ENCODE measurements at regions not wholly inside any gene's neighbourhood (a gene's known extent, or its start where the extent isn't known, plus 50 kb on each side); places are given as distances from the start of the nearest gene placed in this dataset.

DNA sequence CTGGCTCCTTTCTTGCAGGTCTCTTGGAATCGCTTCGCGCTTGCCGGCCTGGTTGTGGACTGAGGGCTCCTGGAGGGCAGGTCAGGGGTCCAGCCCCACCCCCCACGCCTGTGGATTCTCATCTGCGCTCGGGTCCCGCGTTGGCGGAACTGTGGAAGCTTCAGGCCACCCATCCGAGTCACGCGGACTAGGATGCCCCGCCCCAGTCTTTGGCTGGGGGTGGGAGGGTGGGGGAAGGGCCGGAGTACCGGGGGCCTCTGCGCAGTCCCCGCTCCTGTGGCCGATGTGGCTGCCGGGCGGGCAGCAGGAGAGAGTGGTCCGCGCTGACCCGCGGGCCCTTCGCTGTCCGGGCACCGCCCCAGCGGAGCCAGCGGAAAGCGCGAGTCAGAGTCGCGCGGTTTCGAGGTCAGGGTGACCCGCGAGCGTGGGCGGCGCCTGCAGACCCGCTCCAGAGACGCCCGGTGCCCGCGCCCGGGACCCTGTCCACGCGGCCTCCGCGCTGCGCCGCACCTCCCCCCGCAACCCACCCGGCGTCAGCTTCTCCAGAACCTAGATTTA is 114.2 kb downstream of the KLF13 start:
- H3K79me2 ChIP-seq (ENCODE audit: control insufficient read depth, insufficient read depth, low read length, unreplicated experiment): no peaks in the 10 kb centered on the region
- no peaks in the 10 kb centered on the region for H3K27me3 ChIP-seq (ENCODE audit: insufficient read depth, low read length)
- H3K4me3 ChIP-seq (ENCODE audit: low read depth, low read length): peak overlapping the region; percentile 79
- H3K36me3 ChIP-seq (ENCODE audit: insufficient read depth, low read length): no peaks in the 10 kb centered on the region
- peak overlapping the region; percentile 98 for H3K27ac ChIP-seq (ENCODE audit: low read depth, low read length)
- peak overlapping the region; percentile 57 for H2AFZ ChIP-seq (ENCODE audit: low read length, unreplicated experiment)
- H3K4me1 ChIP-seq (ENCODE audit: control insufficient read depth, insufficient read depth, low read length, unreplicated experiment): peaks cover 36% of the 10 kb centered on the region

DNA sequence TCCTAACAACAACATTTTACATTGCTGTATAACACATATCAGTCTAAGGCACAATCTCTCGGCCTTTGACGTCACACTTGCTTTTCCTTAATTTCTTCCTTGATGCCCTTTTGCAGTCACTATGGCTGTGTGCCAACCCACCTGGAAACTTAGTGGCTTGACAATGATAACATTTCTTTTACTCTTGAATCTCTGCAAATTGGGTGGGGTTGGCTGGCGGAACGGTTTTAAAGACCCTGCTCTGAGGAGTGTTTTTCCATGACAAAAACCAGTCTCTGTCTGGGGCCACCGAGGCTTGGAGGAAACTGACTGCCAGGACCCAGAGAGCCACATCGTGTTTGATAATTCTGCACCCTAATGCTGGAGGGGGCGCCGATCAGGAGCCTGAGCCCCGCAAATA is 115.6 kb downstream of the KLF13 start:
- H3K36me3 ChIP-seq (ENCODE audit: insufficient read depth, low read length): no peaks in the 10 kb centered on the region
- no peaks in the 10 kb centered on the region for H3K27me3 ChIP-seq (ENCODE audit: insufficient read depth, low read length)
- no peak overlapping the region for H2AFZ ChIP-seq (ENCODE audit: low read length, unreplicated experiment)
- H3K27ac ChIP-seq (ENCODE audit: low read depth, low read length): peak overlapping the region; percentile 98
- peaks cover 35% of the 10 kb centered on the region for H3K4me1 ChIP-seq (ENCODE audit: control insufficient read depth, insufficient read depth, low read length, unreplicated experiment)
- no peak overlapping the region for H3K4me3 ChIP-seq (ENCODE audit: low read depth, low read length)
- H3K79me2 ChIP-seq (ENCODE audit: control insufficient read depth, insufficient read depth, low read length, unreplicated experiment): no peaks in the 10 kb centered on the region

DNA sequence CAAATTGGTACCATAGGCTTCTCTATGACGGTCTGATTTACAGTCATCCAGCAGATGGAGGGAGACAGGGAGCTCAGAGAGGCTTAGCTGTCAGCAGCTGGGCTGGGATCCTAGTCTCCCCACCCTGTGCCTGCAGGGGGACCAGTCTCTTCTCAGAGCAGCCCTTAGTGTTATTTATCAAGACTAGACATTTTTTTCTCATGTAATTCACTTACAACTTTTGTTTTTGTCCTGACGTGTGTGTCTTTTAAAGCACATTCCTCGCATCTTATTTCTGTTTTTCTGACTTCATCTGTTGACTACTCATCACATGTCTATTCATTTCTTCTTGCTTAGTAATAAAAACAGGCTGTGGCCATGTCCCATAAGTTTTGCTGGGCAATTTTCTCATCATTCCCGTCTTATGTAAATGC is 116.1 kb downstream of the KLF13 start:
- no peak overlapping the region for H2AFZ ChIP-seq (ENCODE audit: low read length, unreplicated experiment)
- H3K27ac ChIP-seq (ENCODE audit: low read depth, low read length): peak overlapping the region; percentile 98
- no peak overlapping the region for H3K4me3 ChIP-seq (ENCODE audit: low read depth, low read length)
- H3K27me3 ChIP-seq (ENCODE audit: insufficient read depth, low read length): no peaks in the 10 kb centered on the region
- H3K79me2 ChIP-seq (ENCODE audit: control insufficient read depth, insufficient read depth, low read length, unreplicated experiment): no peaks in the 10 kb centered on the region
- H3K36me3 ChIP-seq (ENCODE audit: insufficient read depth, low read length): no peaks in the 10 kb centered on the region
- H3K4me1 ChIP-seq (ENCODE audit: control insufficient read depth, insufficient read depth, low read length, unreplicated experiment): peaks cover 35% of the 10 kb centered on the region

DNA sequence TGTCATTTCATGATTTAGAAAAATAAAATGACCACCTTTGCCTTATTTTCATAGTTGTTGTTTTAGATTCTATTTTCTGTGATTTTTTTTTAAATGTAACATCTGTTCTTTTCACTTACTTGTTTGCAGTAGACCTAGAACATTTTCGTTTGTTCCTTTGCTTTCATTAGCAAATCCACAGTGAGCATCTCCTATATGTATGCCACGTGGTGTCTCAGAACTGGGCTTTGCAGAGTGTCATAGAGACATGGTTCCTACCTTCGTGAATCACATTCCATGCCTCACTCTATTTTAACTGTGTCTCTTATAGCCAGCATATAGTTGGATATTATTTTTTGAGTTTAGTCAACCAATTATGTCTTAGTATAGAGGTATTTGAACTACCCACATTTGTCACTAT is 118.2 kb downstream of the KLF13 start:
- Histone ChIP-seq H3K27me3 (ENCODE audit: insufficient read depth, low read length) (no peaks in the 10 kb centered on the region), H3K36me3 (ENCODE audit: insufficient read depth, low read length) (no peaks in the 10 kb centered on the region), H3K4me3 (ENCODE audit: low read depth, low read length) (no peak overlapping the region), H3K79me2 (ENCODE audit: control insufficient read depth, insufficient read depth, low read length, unreplicated experiment) (no peaks in the 10 kb centered on the region), H2AFZ (ENCODE audit: low read length, unreplicated experiment) (no peak overlapping the region), H3K4me1 (ENCODE audit: control insufficient read depth, insufficient read depth, low read length, unreplicated experiment) (peaks cover 35% of the 10 kb centered on the region), H3K27ac (ENCODE audit: low read depth, low read length) (peak overlapping the region; percentile 98; the same call in 1 of the 2 replicates)

DNA sequence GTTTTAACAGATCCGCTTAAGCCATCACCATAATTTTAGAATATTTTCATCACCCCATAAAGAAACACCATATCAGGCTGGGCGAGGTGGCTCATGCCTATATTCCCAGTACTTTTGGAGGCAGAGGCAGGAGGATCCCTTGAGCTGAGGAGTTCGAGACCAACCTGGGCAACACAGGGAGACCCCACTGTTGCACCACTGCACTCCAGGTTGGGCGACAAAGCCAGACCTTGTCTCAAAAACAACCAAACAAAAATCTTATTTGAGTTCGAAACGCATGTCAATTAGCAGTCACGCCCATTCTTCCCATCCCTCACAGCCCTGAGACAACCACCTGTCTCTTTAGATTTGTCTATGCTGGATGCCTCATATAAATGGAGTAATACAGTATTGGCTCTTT is 119.9 kb downstream of the KLF13 start:
- Histone ChIP-seq H3K4me3 (ENCODE audit: low read depth, low read length) (no peak overlapping the region), H3K27me3 (ENCODE audit: insufficient read depth, low read length) (no peaks in the 10 kb centered on the region), H3K79me2 (ENCODE audit: control insufficient read depth, insufficient read depth, low read length, unreplicated experiment) (no peaks in the 10 kb centered on the region), H3K4me1 (ENCODE audit: control insufficient read depth, insufficient read depth, low read length, unreplicated experiment) (peaks cover 25% of the 10 kb centered on the region), H3K36me3 (ENCODE audit: insufficient read depth, low read length) (no peaks in the 10 kb centered on the region), H3K27ac (ENCODE audit: low read depth, low read length) (no peak overlapping the region), H2AFZ (ENCODE audit: low read length, unreplicated experiment) (no peak overlapping the region)

DNA sequence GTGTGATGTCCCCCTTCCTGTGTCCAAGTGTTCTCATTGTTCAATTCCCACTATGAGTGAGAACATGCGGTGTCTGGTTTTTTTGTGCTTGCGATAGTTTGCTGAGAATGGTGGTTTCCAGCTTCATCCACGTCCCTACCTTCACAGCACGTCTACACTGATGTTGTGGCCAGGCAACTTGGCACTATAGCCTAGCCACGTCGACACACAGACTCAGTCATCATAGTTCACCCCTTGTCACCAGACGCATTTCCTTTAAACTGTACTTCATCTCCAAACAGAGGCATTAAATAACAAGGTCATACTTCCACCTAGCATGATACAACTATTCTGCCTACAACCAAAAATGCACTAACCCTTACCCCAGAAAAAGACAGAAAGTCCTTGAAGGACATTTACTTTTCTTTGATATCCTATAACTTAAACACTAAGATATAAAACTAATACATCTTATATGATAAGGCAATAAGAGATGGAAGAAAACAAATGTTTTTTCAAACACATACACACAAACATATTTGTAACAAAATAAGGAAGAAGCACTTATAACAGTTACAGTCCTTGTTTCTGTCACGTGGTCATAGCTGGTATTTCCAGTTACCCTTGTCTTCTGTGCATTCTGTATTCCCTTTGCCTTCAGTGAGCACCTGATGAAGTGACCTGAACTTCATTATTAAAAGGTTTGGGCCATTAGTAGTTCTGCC is 121.4 kb downstream of the KLF13 start:
- no peak overlapping the region for H2AFZ ChIP-seq (ENCODE audit: low read length, unreplicated experiment)
- H3K4me1 ChIP-seq (ENCODE audit: control insufficient read depth, insufficient read depth, low read length, unreplicated experiment): peaks cover 12% of the 10 kb centered on the region
- H3K36me3 ChIP-seq (ENCODE audit: insufficient read depth, low read length): no peaks in the 10 kb centered on the region
- H3K79me2 ChIP-seq (ENCODE audit: control insufficient read depth, insufficient read depth, low read length, unreplicated experiment): no peaks in the 10 kb centered on the region
- H3K4me3 ChIP-seq (ENCODE audit: low read depth, low read length): no peak overlapping the region
- no peak overlapping the region for H3K27ac ChIP-seq (ENCODE audit: low read depth, low read length)
- no peaks in the 10 kb centered on the region for H3K27me3 ChIP-seq (ENCODE audit: insufficient read depth, low read length)

DNA sequence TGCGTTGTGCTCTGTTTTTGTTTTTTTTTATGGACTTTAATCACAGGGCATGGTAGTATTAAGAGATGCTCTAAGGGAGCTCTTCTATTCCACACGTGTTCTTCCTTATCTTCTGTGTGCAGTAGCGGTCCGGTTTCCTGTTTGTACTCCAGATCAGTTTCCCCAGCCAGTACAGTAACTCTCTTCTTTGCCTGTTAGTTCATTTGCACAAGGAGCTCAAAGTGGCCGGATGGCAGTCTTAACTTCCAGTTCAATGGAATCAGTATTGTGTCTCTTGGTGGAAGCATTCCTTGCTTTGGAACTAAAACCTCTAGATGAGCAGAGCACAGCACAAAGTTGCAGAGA is 122.0 kb downstream of the KLF13 start:
- Histone ChIP-seq H3K4me1 (ENCODE audit: control insufficient read depth, insufficient read depth, low read length, unreplicated experiment) (peaks cover 8% of the 10 kb centered on the region), H3K79me2 (ENCODE audit: control insufficient read depth, insufficient read depth, low read length, unreplicated experiment) (no peaks in the 10 kb centered on the region), H3K36me3 (ENCODE audit: insufficient read depth, low read length) (no peaks in the 10 kb centered on the region), H3K4me3 (ENCODE audit: low read depth, low read length) (no peak overlapping the region), H3K27me3 (ENCODE audit: insufficient read depth, low read length) (no peaks in the 10 kb centered on the region), H2AFZ (ENCODE audit: low read length, unreplicated experiment) (no peak overlapping the region), H3K27ac (ENCODE audit: low read depth, low read length) (no peak overlapping the region)

DNA sequence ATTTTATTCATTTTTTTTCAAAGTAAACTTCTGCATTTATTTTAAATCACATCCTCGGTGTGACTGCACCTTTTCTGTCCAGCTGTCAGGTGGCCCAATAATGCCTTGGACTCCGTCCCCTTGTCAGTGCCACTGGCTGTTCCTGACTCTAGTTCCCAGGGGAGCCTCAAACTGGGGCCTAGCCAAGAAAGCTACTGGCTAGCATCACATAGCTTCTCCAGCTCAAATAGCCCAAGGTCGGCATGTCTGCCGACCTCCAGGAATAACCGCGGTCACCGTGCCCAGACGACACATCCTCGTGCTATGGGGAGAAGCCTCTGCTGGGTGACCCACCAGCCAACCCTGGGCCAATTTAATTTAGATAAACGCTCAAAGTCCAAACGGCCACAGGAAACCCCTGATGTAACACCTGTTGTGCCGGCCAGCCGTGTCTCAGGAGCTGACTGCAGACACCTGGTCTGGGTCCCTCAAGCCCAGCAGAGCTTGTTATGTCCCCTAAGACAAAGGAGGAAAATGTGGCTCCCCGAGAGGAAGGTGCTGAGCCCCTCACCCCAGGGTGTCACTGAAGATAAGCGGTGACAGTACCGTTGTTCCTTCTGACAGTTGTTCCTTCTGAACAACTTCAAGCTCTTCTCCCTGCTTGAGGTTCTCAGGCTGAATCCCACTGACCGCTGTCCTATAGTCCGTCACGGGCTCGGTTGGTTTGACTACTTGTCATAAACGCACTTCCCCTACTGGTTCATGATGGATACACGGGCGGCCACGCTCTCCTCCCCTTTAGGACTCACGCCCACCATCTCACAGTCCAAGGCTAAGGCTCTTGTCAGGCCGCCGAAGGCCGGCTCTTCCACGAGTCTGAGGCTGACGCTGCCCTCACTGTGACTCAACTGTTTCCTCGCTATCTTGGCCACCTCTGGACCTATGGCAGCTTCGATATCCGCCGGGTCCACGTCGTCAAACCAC is 126.2 kb downstream of the KLF13 start:
- H3K4me1 ChIP-seq (ENCODE audit: control insufficient read depth, insufficient read depth, low read length, unreplicated experiment): peaks cover 7% of the 10 kb centered on the region
- no peaks in the 10 kb centered on the region for H3K79me2 ChIP-seq (ENCODE audit: control insufficient read depth, insufficient read depth, low read length, unreplicated experiment)
- H3K36me3 ChIP-seq (ENCODE audit: insufficient read depth, low read length): no peaks in the 10 kb centered on the region
- H2AFZ ChIP-seq (ENCODE audit: low read length, unreplicated experiment): no peak overlapping the region
- no peak overlapping the region for H3K27ac ChIP-seq (ENCODE audit: low read depth, low read length)
- no peak overlapping the region for H3K4me3 ChIP-seq (ENCODE audit: low read depth, low read length)
- no peaks in the 10 kb centered on the region for H3K27me3 ChIP-seq (ENCODE audit: insufficient read depth, low read length)

DNA sequence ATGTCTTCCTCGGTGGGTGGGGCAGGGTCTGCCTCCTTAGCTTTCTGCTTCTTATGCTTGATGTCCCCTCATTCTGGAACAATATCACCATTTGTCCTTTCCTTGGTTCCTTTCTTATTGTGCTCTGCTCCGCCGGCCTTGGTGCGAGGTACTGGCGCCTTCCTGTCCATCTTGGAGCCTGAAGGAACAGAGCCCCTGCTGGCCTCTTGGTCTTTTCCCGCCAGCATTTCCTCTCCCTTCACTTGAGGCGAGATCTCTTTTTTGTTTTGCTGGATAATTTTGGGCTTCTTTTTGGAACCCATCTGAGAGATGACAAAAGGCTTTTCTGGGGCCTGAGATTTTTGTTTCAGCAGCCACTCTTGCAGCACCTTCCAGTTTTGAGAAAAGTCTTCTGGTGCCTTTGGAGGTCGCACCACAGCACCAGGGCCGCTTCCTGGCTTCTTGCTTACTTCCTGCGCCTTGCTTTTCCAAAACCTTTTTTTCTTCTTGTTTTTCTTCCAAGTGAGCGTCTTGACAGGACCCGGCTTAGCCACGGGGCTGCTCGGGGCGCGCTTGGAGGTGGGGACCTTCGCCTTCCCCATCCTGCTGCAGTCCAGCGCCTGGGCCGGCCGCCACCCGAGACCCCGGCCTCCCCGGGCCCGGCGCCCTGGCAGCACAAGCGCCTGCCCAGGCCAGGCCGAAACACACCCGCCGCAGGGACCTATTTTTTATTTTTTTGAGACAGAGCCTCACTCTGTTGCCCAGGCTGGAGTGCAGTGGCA is 127.1 kb downstream of the KLF13 start:
- Histone ChIP-seq H3K27me3 (ENCODE audit: insufficient read depth, low read length) (no peaks in the 10 kb centered on the region), H3K27ac (ENCODE audit: low read depth, low read length) (no peak overlapping the region), H2AFZ (ENCODE audit: low read length, unreplicated experiment) (no peak overlapping the region), H3K79me2 (ENCODE audit: control insufficient read depth, insufficient read depth, low read length, unreplicated experiment) (no peaks in the 10 kb centered on the region), H3K36me3 (ENCODE audit: insufficient read depth, low read length) (no peaks in the 10 kb centered on the region), H3K4me1 (ENCODE audit: control insufficient read depth, insufficient read depth, low read length, unreplicated experiment) (peaks cover 8% of the 10 kb centered on the region), H3K4me3 (ENCODE audit: low read depth, low read length) (no peak overlapping the region)

DNA sequence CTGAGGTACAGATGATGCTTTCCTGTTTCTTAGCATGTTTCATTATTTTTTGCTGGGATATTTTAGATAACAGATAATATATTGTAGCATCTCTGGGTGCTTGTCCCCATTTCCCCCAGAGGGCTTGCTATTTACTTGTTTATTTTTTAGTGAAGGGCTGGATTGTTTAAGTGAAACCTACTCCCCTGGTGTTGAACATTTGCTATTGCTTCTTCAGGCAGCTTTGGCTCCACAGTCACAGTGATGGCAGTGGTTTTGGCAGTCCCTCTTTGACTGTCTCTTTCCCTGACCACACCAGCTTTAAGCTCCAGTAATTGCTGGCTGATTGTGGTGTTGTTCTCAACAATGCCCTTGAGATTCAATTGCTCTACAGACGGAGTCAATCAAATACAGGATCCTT is 128.9 kb downstream of the KLF13 start:
- Histone ChIP-seq H2AFZ (ENCODE audit: low read length, unreplicated experiment) (no peak overlapping the region), H3K79me2 (ENCODE audit: control insufficient read depth, insufficient read depth, low read length, unreplicated experiment) (no peaks in the 10 kb centered on the region), H3K27me3 (ENCODE audit: insufficient read depth, low read length) (no peaks in the 10 kb centered on the region), H3K36me3 (ENCODE audit: insufficient read depth, low read length) (no peaks in the 10 kb centered on the region), H3K27ac (ENCODE audit: low read depth, low read length) (no peak overlapping the region), H3K4me1 (ENCODE audit: control insufficient read depth, insufficient read depth, low read length, unreplicated experiment) (peaks cover 8% of the 10 kb centered on the region), H3K4me3 (ENCODE audit: low read depth, low read length) (no peak overlapping the region)
